CD4-positive, alpha-beta T cell (primary cell): ENCODE measurements at regions not wholly inside any gene's neighbourhood (a gene's known extent, or its start where the extent isn't known, plus 50 kb on each side); places are given as distances from the start of the nearest gene placed in this dataset.

Source experiments
- ATAC-seq: fragments of 200-7000 bp; cut with Tn5 transposase; one replicate; pipeline ENCODE4 v1.10.0; 2022; ENCODE audit warnings: mild to moderate bottlenecking; ENCODE audit not compliant: poor library complexity
- CTCF ChIA-PET: fragments of 350-600 bp; sonication (Branson Sonifier 250); formaldehyde crosslinking; loops from one replicate; lab custom pipeline; 2021; ENCODE audit warnings: antibody characterized with exemption, inconsistent platforms; lab: Charles Lee
- POLR2A ChIA-PET: fragments of 350-600 bp; sonication (Branson Sonifier 250); formaldehyde crosslinking; loops from one replicate; lab custom pipeline; 2021; ENCODE audit warnings: antibody characterized with exemption, inconsistent platforms; lab: Charles Lee
- DNase-seq, 14 experiments: peaks; one replicate each; pipeline ENCODE4 v3.0.0-alpha.2; 2013 to 2020; ENCODE audit warnings: mixed read lengths in 2 of 14
- H3K27ac ChIP-seq, 2 donors: one replicate each; pipeline versions ENCODE4 v1.5.1 to v1.7.0; 2013; ENCODE audit warnings: low read length in 2 of 2, low read depth in 1 of 2, mild to moderate bottlenecking in 1 of 2
- H3K27me3 ChIP-seq, 2 experiments: 1 replicate in 1 of 2; 2 replicates in 1 of 2; pipeline versions ENCODE4 v1.6.1 to v1.7.0; 2013; ENCODE audit warnings: low read length in 2 of 2, control low read depth in 1 of 2, mild to moderate bottlenecking in 1 of 2, moderate library complexity in 1 of 2; ENCODE audit not compliant: insufficient read depth in 2 of 2, control insufficient read depth in 1 of 2
- H3K36me3 ChIP-seq: one replicate; pipeline ENCODE4 v1.6.1; 2013; ENCODE audit warnings: low read length, control low read depth; ENCODE audit not compliant: insufficient read depth
- H3K4me1 ChIP-seq: one replicate; pipeline ENCODE4 v1.6.1; 2013; ENCODE audit warnings: low read length, control low read depth; ENCODE audit not compliant: insufficient read depth
- H3K4me3 ChIP-seq: one replicate; pipeline ENCODE4 v1.5.1; 2013; ENCODE audit warnings: mild to moderate bottlenecking, low read length, moderate library complexity
- H3K9me3 ChIP-seq, 2 experiments: 1 replicate in 1 of 2; 2 replicates in 1 of 2; pipeline versions ENCODE4 v1.6.1 to v1.7.0; 2013; ENCODE audit warnings: low read length in 2 of 2, mild to moderate bottlenecking in 2 of 2, control low read depth in 1 of 2, moderate library complexity in 1 of 2; ENCODE audit not compliant: control insufficient read depth in 1 of 2, insufficient read depth in 1 of 2
- H3K27ac Mint-ChIP-seq: one replicate; pipeline ENCODE4 v1.8.0; 2020; ENCODE audit warnings: mixed read lengths
- H3K27me3 Mint-ChIP-seq: one replicate; pipeline ENCODE4 v1.8.0; 2021; ENCODE audit warnings: mixed read lengths
- H3K36me3 Mint-ChIP-seq: one replicate; pipeline ENCODE4 v1.8.0; 2021; ENCODE audit warnings: low read depth, mixed read lengths
- H3K4me1 Mint-ChIP-seq: one replicate; pipeline ENCODE4 v1.8.0; 2021; ENCODE audit warnings: low read depth, mixed read lengths
- H3K4me3 Mint-ChIP-seq: one replicate; pipeline ENCODE4 v1.8.0; 2020; ENCODE audit warnings: mild to moderate bottlenecking, mixed read lengths
- H3K9me3 Mint-ChIP-seq: one replicate; pipeline ENCODE4 v1.8.0; 2020; ENCODE audit warnings: mixed read lengths
- intact Hi-C, 2 experiments: fragments of 100-400 bp; cut with DNase I in 1 of 2; cut with micrococcal nuclease in 1 of 2; formaldehyde crosslinking; loops; one replicate each; pipeline versions ENCODE4 v1.15.1 to v1.9.0; 2023 to 2025; cut with DNase I, micrococcal nuclease
- TF ChIP-seq, protein P1 (sequence below): fragments of 200-600 bp; IDR thresholded peaks from one replicate; pipeline ENCODE4 v1.8.0; 2022; ENCODE audit warnings: antibody characterized with exemption, mild to moderate bottlenecking

DNA sequence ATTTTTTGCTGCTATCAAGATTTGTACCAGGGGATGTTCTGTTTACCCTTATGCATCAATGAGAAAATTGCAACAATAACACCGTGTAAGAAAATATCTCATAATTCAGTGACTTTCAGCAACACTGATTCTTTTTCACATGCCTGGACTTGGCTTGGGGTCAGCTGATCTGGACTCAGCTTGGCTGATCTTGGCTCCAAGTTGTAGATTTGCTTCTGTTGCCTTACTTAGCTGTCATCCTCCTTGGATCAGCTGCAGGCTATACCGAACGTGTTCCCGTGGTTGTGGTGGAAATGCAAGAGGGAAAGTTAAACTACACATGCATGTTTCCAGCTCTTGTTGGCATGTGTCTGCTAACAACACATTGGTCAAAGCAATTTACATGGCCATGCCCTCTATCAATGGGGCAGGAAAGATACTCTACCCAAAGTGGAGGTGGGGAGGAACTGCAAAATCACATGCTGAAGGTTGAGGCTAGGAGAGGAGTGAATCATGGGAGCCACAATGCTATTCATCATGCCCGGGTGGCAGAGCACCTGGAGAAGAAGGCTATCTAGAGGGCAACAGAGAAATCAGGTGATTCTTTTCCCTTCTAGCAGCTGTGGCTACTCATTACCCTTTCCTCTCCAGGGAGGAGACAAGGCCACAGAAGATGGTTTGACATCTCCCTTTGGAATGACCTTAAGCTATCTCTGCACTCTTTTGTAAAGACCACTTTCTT is 1276.3 kb upstream of the AUTS2 start:
- no peak overlapping the region for H3K4me3 ChIP-seq
- Mint-ChIP-seq H3K27ac (no peak overlapping the region), H3K4me1 (no peaks in the 10 kb centered on the region), H3K4me3 (no peak overlapping the region), H3K27me3 (no peaks in the 10 kb centered on the region), H3K36me3 (no peaks in the 10 kb centered on the region), H3K9me3 (peaks cover 4% of the 10 kb centered on the region)
- H3K4me1 ChIP-seq, result no peaks in the 10 kb centered on the region
- CTCF ChIA-PET, result no interaction called here
- no peaks in the 10 kb centered on the region for H3K36me3 ChIP-seq
- TF ChIP-seq, protein P1, sequence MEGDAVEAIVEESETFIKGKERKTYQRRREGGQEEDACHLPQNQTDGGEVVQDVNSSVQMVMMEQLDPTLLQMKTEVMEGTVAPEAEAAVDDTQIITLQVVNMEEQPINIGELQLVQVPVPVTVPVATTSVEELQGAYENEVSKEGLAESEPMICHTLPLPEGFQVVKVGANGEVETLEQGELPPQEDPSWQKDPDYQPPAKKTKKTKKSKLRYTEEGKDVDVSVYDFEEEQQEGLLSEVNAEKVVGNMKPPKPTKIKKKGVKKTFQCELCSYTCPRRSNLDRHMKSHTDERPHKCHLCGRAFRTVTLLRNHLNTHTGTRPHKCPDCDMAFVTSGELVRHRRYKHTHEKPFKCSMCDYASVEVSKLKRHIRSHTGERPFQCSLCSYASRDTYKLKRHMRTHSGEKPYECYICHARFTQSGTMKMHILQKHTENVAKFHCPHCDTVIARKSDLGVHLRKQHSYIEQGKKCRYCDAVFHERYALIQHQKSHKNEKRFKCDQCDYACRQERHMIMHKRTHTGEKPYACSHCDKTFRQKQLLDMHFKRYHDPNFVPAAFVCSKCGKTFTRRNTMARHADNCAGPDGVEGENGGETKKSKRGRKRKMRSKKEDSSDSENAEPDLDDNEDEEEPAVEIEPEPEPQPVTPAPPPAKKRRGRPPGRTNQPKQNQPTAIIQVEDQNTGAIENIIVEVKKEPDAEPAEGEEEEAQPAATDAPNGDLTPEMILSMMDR, result no peak
- no peak for DNase-seq
- H3K27me3 ChIP-seq, result no peaks in the 10 kb centered on the region
- no peak overlapping the region for H3K27ac ChIP-seq
- intact Hi-C loops, result no loop called here
- POLR2A ChIA-PET, result interaction anchor here (1.4 kb wide), 1 partner anchor 16 kb away, joined by 3 read pairs; no protein-coding TSS in a partner anchor
- ATAC-seq, result no peak
- peaks cover 0 to 8% of the 10 kb centered on the region in 2 experiments for H3K9me3 ChIP-seq

DNA sequence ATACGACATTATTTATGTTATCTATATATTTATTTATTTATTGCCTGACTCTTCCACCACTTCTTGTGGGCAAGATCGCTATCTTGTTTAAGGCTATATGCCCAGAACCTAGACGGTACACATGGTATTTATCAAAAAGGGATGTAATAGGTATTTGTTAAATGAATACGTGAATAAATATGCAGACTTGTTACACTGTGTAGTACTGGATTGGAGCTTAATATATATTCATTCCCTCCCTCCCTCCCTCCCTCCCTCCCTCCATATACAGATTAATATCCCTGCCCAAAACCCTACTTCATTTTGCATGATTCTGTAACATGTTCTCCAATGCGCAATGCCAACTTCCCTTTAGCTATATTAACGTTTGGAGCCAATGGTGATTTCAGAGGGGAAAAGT is 1273.7 kb upstream of the AUTS2 start:
- H3K4me3 ChIP-seq, result no peak overlapping the region
- no peaks in the 10 kb centered on the region for H3K36me3 Mint-ChIP-seq
- TF ChIP-seq, protein P1, result no peak
- peaks cover 0 to 14% of the 10 kb centered on the region in 2 experiments for H3K9me3 ChIP-seq
- ATAC-seq (no peak), DNase-seq (no peak)
- CTCF ChIA-PET, result no interaction called here
- H3K27me3 ChIP-seq, result no peaks in the 10 kb centered on the region
- H3K9me3 Mint-ChIP-seq, result peaks cover 8% of the 10 kb centered on the region
- H3K27ac ChIP-seq, result no peak overlapping the region
- no peak overlapping the region for H3K27ac Mint-ChIP-seq
- no peaks in the 10 kb centered on the region for H3K4me1 Mint-ChIP-seq
- no peaks in the 10 kb centered on the region for H3K36me3 ChIP-seq
- no peaks in the 10 kb centered on the region for H3K27me3 Mint-ChIP-seq
- POLR2A ChIA-PET, result no interaction called here
- no peaks in the 10 kb centered on the region for H3K4me1 ChIP-seq
- intact Hi-C loops, result no loop called here
- no peak overlapping the region for H3K4me3 Mint-ChIP-seq

DNA sequence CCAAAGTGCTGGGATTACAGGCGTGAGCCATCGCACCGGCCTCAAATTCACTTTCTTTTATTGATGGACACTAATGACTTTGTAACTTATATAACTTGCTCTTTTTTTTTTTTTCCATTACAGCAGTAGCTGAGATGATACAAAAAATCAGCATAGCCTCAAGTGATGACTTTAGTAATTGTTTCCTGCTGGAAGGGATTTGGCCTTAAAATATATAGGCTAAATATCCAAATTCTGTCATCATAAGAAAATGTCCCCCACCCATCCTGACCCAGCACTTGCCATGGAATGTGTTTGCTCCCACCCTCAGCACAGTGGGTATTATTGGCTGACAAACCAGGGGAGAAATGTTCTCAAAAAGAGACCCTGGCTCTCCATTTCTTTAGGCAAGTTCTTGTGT is 1264.1 kb upstream of the AUTS2 start:
- Histone ChIP-seq H3K9me3 (peaks cover 16 to 20% of the 10 kb centered on the region in 2 experiments), H3K27me3 (no peaks in the 10 kb centered on the region), H3K36me3 (no peaks in the 10 kb centered on the region), H3K4me3 (no peak overlapping the region), H3K4me1 (no peaks in the 10 kb centered on the region), H3K27ac (no peak overlapping the region)
- Mint-ChIP-seq H3K27ac (no peak overlapping the region), H3K36me3 (no peaks in the 10 kb centered on the region), H3K27me3 (no peaks in the 10 kb centered on the region), H3K4me1 (no peaks in the 10 kb centered on the region), H3K9me3 (peaks cover 6% of the 10 kb centered on the region), H3K4me3 (no peak overlapping the region)
- intact Hi-C loops, result no loop called here
- POLR2A ChIA-PET, result no interaction called here
- CTCF ChIA-PET, result no interaction called here
- DNase-seq (no peak), ATAC-seq (no peak)
- TF ChIP-seq, protein P1, result no peak
